ENCODE measurements at regions not wholly inside any gene's neighbourhood (a gene's known extent, or its start where the extent isn't known, plus 50 kb on each side); places are given as distances from the start of the nearest gene placed in this dataset.

DNA sequence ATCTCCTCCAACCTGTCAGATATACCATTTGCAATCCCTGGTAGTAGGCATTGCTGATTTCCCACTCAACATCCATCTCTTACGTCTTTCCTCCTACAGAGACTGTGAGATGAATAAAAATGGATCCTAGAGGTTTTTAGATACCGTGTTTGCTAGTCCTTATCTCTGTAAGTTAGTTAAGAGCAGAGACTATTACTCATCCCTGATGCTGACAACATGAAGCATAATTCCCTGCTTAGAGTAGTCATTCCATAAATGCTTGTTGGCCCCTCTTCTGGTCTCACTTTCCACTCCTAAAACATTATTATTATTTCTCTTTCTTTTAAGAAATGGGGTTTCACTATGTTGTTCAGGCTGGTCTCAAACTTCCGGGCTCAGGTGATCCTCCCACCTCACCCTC, 136.2 kb downstream of the RTP4 start:
- no peaks in the 10 kb centered on the region for H3K79me2 ChIP-seq (replicated peaks; ENCODE audit: insufficient read depth, low read length)
- no peak for TF ChIP-seq EZH2 (IDR thresholded peaks at IDR 0.05; ENCODE audit: borderline replicate concordance, insufficient read depth, low read length, poor library complexity, severe bottlenecking)
- TF ChIP-seq, protein P1, sequence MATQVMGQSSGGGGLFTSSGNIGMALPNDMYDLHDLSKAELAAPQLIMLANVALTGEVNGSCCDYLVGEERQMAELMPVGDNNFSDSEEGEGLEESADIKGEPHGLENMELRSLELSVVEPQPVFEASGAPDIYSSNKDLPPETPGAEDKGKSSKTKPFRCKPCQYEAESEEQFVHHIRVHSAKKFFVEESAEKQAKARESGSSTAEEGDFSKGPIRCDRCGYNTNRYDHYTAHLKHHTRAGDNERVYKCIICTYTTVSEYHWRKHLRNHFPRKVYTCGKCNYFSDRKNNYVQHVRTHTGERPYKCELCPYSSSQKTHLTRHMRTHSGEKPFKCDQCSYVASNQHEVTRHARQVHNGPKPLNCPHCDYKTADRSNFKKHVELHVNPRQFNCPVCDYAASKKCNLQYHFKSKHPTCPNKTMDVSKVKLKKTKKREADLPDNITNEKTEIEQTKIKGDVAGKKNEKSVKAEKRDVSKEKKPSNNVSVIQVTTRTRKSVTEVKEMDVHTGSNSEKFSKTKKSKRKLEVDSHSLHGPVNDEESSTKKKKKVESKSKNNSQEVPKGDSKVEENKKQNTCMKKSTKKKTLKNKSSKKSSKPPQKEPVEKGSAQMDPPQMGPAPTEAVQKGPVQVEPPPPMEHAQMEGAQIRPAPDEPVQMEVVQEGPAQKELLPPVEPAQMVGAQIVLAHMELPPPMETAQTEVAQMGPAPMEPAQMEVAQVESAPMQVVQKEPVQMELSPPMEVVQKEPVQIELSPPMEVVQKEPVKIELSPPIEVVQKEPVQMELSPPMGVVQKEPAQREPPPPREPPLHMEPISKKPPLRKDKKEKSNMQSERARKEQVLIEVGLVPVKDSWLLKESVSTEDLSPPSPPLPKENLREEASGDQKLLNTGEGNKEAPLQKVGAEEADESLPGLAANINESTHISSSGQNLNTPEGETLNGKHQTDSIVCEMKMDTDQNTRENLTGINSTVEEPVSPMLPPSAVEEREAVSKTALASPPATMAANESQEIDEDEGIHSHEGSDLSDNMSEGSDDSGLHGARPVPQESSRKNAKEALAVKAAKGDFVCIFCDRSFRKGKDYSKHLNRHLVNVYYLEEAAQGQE (IDR thresholded peaks at IDR 0.05; ENCODE audit: borderline replicate concordance) = no peak
- TF ChIP-seq, protein P2, sequence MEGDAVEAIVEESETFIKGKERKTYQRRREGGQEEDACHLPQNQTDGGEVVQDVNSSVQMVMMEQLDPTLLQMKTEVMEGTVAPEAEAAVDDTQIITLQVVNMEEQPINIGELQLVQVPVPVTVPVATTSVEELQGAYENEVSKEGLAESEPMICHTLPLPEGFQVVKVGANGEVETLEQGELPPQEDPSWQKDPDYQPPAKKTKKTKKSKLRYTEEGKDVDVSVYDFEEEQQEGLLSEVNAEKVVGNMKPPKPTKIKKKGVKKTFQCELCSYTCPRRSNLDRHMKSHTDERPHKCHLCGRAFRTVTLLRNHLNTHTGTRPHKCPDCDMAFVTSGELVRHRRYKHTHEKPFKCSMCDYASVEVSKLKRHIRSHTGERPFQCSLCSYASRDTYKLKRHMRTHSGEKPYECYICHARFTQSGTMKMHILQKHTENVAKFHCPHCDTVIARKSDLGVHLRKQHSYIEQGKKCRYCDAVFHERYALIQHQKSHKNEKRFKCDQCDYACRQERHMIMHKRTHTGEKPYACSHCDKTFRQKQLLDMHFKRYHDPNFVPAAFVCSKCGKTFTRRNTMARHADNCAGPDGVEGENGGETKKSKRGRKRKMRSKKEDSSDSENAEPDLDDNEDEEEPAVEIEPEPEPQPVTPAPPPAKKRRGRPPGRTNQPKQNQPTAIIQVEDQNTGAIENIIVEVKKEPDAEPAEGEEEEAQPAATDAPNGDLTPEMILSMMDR (IDR thresholded peaks at IDR 0.05; ENCODE audit: poor library complexity, severe bottlenecking) = no peak
- no peak for TF ChIP-seq POLR2AphosphoS5 (IDR thresholded peaks at IDR 0.05)
- no peak for TF ChIP-seq TAF1 (IDR thresholded peaks at IDR 0.05; ENCODE audit: low read depth)
- no peak for TF ChIP-seq MXI1 (conservative IDR thresholded peaks at IDR 0.05; ENCODE audit: poor library complexity, severe bottlenecking)
- no peak for TF ChIP-seq EP300 (conservative IDR thresholded peaks at IDR 0.05; ENCODE audit: poor library complexity, severe bottlenecking)
- TF ChIP-seq RAD21 (conservative IDR thresholded peaks at IDR 0.05) = no peak
- TF ChIP-seq SMC3 (conservative IDR thresholded peaks at IDR 0.05; ENCODE audit: poor library complexity) = no peak
- H3K36me3 ChIP-seq (ENCODE audit: insufficient read depth, low read length) = no peaks in the 10 kb centered on the region
- H3K4me2 ChIP-seq (ENCODE audit: low read length) = no peak overlapping the region
- no peaks in the 10 kb centered on the region for H4K20me1 ChIP-seq (ENCODE audit: insufficient read depth)
- no peaks in the 10 kb centered on the region for H3K9me3 ChIP-seq (ENCODE audit: low read length)
- no peak overlapping the region for H2AFZ ChIP-seq (ENCODE audit: low read depth, low read length)
- no peaks in the 10 kb centered on the region for H3F3A ChIP-seq (ENCODE audit: insufficient read depth, low read length, poor library complexity, severe bottlenecking)
- no peak overlapping the region for H3K4me3 ChIP-seq (ENCODE audit: low read length)
- no peaks in the 10 kb centered on the region for H3K9me2 ChIP-seq (ENCODE audit: insufficient read depth, low read length)
- no peak overlapping the region for H3K27ac ChIP-seq (ENCODE audit: low read length)
- no peak overlapping the region for H3K9ac ChIP-seq (ENCODE audit: low read length)
- H3K27me3 ChIP-seq (ENCODE audit: insufficient read depth, low read depth, low read length) = no peaks in the 10 kb centered on the region

DNA sequence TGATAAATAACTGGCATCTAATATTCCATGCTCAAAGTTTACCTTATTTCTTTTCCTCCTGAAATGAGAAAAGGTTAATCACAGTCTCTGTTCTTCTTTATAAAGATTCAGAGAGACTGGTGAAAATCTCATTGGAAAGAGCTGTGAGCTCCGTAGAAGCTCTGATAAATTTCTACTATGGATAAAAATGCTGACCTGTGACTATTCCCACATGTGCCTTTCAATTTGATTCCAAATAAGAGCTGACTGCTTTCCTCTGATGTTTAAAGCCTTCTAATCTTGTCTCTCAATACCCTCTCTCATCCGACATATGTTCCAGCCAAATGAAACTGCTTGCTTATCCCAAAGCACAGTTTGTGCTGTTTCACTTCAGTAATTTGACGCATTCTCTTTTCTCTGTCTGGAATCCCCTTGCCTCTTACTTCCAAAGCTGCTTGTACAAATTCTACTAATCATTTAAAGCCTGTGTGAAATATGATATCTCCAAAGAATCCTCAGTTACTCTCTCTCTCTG, 130.1 kb downstream of the RTP4 start:
- Histone ChIP-seq H3K36me3 (ENCODE audit: insufficient read depth, low read length) (no peaks in the 10 kb centered on the region), H3K9ac (ENCODE audit: low read length) (no peak overlapping the region), H3F3A (ENCODE audit: insufficient read depth, low read length, poor library complexity, severe bottlenecking) (no peaks in the 10 kb centered on the region), H3K9me2 (ENCODE audit: insufficient read depth, low read length) (no peaks in the 10 kb centered on the region), H3K4me3 (ENCODE audit: low read length) (no peak overlapping the region), H3K4me2 (ENCODE audit: low read length) (no peak overlapping the region), H3K27me3 (ENCODE audit: insufficient read depth, low read depth, low read length) (no peaks in the 10 kb centered on the region), H2AFZ (ENCODE audit: low read depth, low read length) (no peak overlapping the region), H3K79me2 (replicated peaks; ENCODE audit: insufficient read depth, low read length) (no peaks in the 10 kb centered on the region), H4K20me1 (ENCODE audit: insufficient read depth) (no peaks in the 10 kb centered on the region), H3K9me3 (ENCODE audit: low read length) (no peaks in the 10 kb centered on the region), H3K27ac (ENCODE audit: low read length) (no peak overlapping the region)
- no peak for TF ChIP-seq POLR2AphosphoS5 (IDR thresholded peaks at IDR 0.05)
- no peak for TF ChIP-seq EZH2 (IDR thresholded peaks at IDR 0.05; ENCODE audit: borderline replicate concordance, insufficient read depth, low read length, poor library complexity, severe bottlenecking)
- no peak for TF ChIP-seq RAD21 (conservative IDR thresholded peaks at IDR 0.05)
- TF ChIP-seq EP300 (conservative IDR thresholded peaks at IDR 0.05; ENCODE audit: poor library complexity, severe bottlenecking) = no peak
- no peak for TF ChIP-seq SMC3 (conservative IDR thresholded peaks at IDR 0.05; ENCODE audit: poor library complexity)
- no peak for TF ChIP-seq MXI1 (conservative IDR thresholded peaks at IDR 0.05; ENCODE audit: poor library complexity, severe bottlenecking)
- TF ChIP-seq, protein P1 (IDR thresholded peaks at IDR 0.05; ENCODE audit: borderline replicate concordance) = no peak
- no peak for TF ChIP-seq TAF1 (IDR thresholded peaks at IDR 0.05; ENCODE audit: low read depth)
- TF ChIP-seq, protein P2 (IDR thresholded peaks at IDR 0.05; ENCODE audit: poor library complexity, severe bottlenecking) = no peak
